IMR-90 (cell line): ENCODE measurements at regions not wholly inside any gene's neighbourhood (a gene's known extent, or its start where the extent isn't known, plus 50 kb on each side); places are given as distances from the start of the nearest gene placed in this dataset.

Source experiments
- ATAC-seq: fragments of 200-7000 bp; cut with Tn5 transposase; 2 replicates; pipeline ENCODE4 v1.9.1; 2020; ENCODE audit warnings: low read depth, mild to moderate bottlenecking, moderate library complexity
- BruUV-seq: library from RNA; stranded (reverse); fragments of 400-500 nt; replicated peaks from 2 replicates; lab custom pipeline; 2021; lab: Mats Ljungman, UMichigan
- CTCF ChIA-PET: fragments of 300-600 bp; formaldehyde crosslinking; extraction: SDS; loops from one replicate; lab custom pipeline; 2021; ENCODE audit warnings: antibody characterized with exemption; lab: Yijun Ruan, JAX
- POLR2A ChIA-PET: fragments of 300-600 bp; sonication (Branson Sonifier 250); formaldehyde crosslinking; loops from one replicate; lab custom pipeline; 2022; ENCODE audit warnings: antibody characterized with exemption; ENCODE audit not compliant: unreplicated experiment; lab: Charles Lee
- DNase-seq: peaks from one replicate; pipeline ENCODE4 v3.0.0; 2013
- H2AFZ ChIP-seq: replicated peaks from 2 replicates; pipeline ENCODE3; 2013; ENCODE audit warnings: low read length, mild to moderate bottlenecking; ENCODE audit not compliant: poor library complexity
- H2AK5ac ChIP-seq: 2 replicates; pipeline ENCODE4 v1.6.1; 2013; ENCODE audit warnings: low read depth, low read length, inconsistent platforms
- H2AK9ac ChIP-seq: replicated peaks from 2 replicates; pipeline ENCODE3; 2013; ENCODE audit warnings: mild to moderate bottlenecking, low read depth, low read length, moderate library complexity; ENCODE audit not compliant: poor library complexity
- H2BK120ac ChIP-seq: 2 replicates; pipeline ENCODE4 v1.6.1; 2013; ENCODE audit warnings: low read depth, low read length, inconsistent platforms
- H2BK15ac ChIP-seq: 3 replicates; pipeline ENCODE4 v1.6.1; 2013; ENCODE audit warnings: low read depth, low read length, inconsistent platforms
- H2BK20ac ChIP-seq: 2 replicates; pipeline ENCODE4 v1.6.1; 2013; ENCODE audit warnings: low read depth, mild to moderate bottlenecking, inconsistent platforms, low read length, moderate library complexity
- H2BK5ac ChIP-seq: 2 replicates; pipeline ENCODE4 v1.6.1; 2013; ENCODE audit warnings: mild to moderate bottlenecking, low read depth, low read length, inconsistent platforms; ENCODE audit not compliant: poor library complexity, severe bottlenecking
- H3K14ac ChIP-seq: replicated peaks from 2 replicates; pipeline ENCODE4 v1.6.1; 2013; ENCODE audit warnings: low read depth, low read length, inconsistent platforms
- H3K18ac ChIP-seq: 2 replicates; pipeline ENCODE4 v1.6.1; 2013; ENCODE audit warnings: low read depth, low read length, control low read depth
- H3K23ac ChIP-seq: 2 replicates; pipeline ENCODE4 v1.6.1; 2013; ENCODE audit warnings: low read depth, low read length, inconsistent platforms
- H3K27ac ChIP-seq: 2 replicates; pipeline ENCODE4 v1.5.1; 2013; ENCODE audit warnings: mild to moderate bottlenecking, control low read depth, low read length; ENCODE audit not compliant: insufficient read depth
- H3K27me3 ChIP-seq: 2 replicates; pipeline ENCODE4 v1.6.1; 2013; ENCODE audit warnings: low read length; ENCODE audit not compliant: control insufficient read depth, insufficient read depth
- H3K36me3 ChIP-seq: 2 replicates; pipeline ENCODE4 v1.6.1; 2013; ENCODE audit warnings: low read length, mixed read lengths; ENCODE audit not compliant: control insufficient read depth, insufficient read depth
- H3K4ac ChIP-seq: 2 replicates; pipeline ENCODE4 v1.6.1; 2013; ENCODE audit warnings: low read depth, low read length, inconsistent platforms
- H3K4me1 ChIP-seq: 2 replicates; pipeline ENCODE4 v1.6.1; 2013; ENCODE audit warnings: low read length, mixed read lengths; ENCODE audit not compliant: control insufficient read depth, insufficient read depth
- H3K4me2 ChIP-seq: 2 replicates; pipeline ENCODE4 v1.6.1; 2013; ENCODE audit warnings: low read depth, mild to moderate bottlenecking, control low read depth, low read length, moderate library complexity
- H3K4me3 ChIP-seq: 2 replicates; pipeline ENCODE4 v1.5.1; 2013; ENCODE audit warnings: low read depth, mild to moderate bottlenecking, control low read depth, low read length, moderate library complexity; ENCODE audit not compliant: insufficient read depth
- H3K56ac ChIP-seq: 2 replicates; pipeline ENCODE4 v1.6.1; 2013; ENCODE audit warnings: low read length, inconsistent platforms; ENCODE audit not compliant: insufficient read depth; ENCODE audit errors: extremely low read depth
- H3K79me1 ChIP-seq, 2 experiments: 2 replicates each; pipeline ENCODE4 v1.6.1; 2013; ENCODE audit warnings: low read length in 2 of 2, inconsistent platforms in 1 of 2, low read depth in 1 of 2
- H3K9ac ChIP-seq: 2 replicates; pipeline ENCODE4 v1.6.1; 2013; ENCODE audit warnings: low read depth, low read length, control low read depth
- H3K9me1 ChIP-seq: 2 replicates; pipeline ENCODE4 v1.6.1; 2013; ENCODE audit warnings: low read length, inconsistent platforms; ENCODE audit not compliant: insufficient read depth
- H3K9me3 ChIP-seq: 2 replicates; pipeline ENCODE4 v1.6.1; 2013; ENCODE audit warnings: low read length; ENCODE audit not compliant: control insufficient read depth, insufficient read depth
- H4K20me1 ChIP-seq: 2 replicates; pipeline ENCODE4 v1.6.1; 2013; ENCODE audit warnings: low read length, inconsistent platforms; ENCODE audit not compliant: insufficient read depth
- H4K5ac ChIP-seq: 2 replicates; pipeline ENCODE4 v1.6.1; 2013; ENCODE audit warnings: mild to moderate bottlenecking, low read depth, low read length, control low read depth
- H4K8ac ChIP-seq, 2 experiments: 2 replicates each; pipeline ENCODE4 v1.6.1; 2013; ENCODE audit warnings: low read depth in 2 of 2, low read length in 2 of 2, control low read depth in 1 of 2, inconsistent platforms in 1 of 2
- H4K91ac ChIP-seq: 2 replicates; pipeline ENCODE4 v1.6.1; 2013; ENCODE audit warnings: low read depth, low read length, inconsistent platforms; ENCODE audit not compliant: insufficient read depth
- BHLHE40 ChIP-seq: fragments of 150-350 bp; IDR thresholded peaks from 2 replicates; pipeline ENCODE4 v1.6.1; 2016; ENCODE audit warnings: mild to moderate bottlenecking, low read depth, low read length
- ELK1 ChIP-seq: fragments of 150-350 bp; IDR thresholded peaks from 2 replicates; pipeline ENCODE4 v1.6.1; 2016; ENCODE audit warnings: low read depth, mild to moderate bottlenecking, low read length, moderate library complexity, borderline replicate concordance
- MAZ ChIP-seq: IDR thresholded peaks from 2 replicates; pipeline ENCODE4 v1.6.1; 2012; ENCODE audit warnings: low read depth, mild to moderate bottlenecking, low read length, improper control_type of control experiment, moderate library complexity, borderline replicate concordance
- MXI1 ChIP-seq: IDR thresholded peaks from 2 replicates; pipeline ENCODE4 v1.6.1; 2012; ENCODE audit warnings: low read depth, mild to moderate bottlenecking, low read length, moderate library complexity, borderline replicate concordance
- NFE2L2 ChIP-seq: fragments of 150-350 bp; IDR thresholded peaks from 2 replicates; pipeline ENCODE4 v1.6.1; 2016; ENCODE audit warnings: low read depth, mild to moderate bottlenecking, low read length
- POLR2A ChIP-seq: IDR thresholded peaks from 2 replicates; pipeline ENCODE4 v1.6.1; 2012; ENCODE audit warnings: mild to moderate bottlenecking, low read depth, low read length
- RAD21 ChIP-seq: IDR thresholded peaks from 2 replicates; pipeline ENCODE4 v1.6.1; 2012; ENCODE audit warnings: low read length, improper control_type of control experiment
- SMC3 ChIP-seq: fragments of 150-350 bp; IDR thresholded peaks from 2 replicates; pipeline ENCODE4 v1.6.1; 2016; ENCODE audit warnings: low read depth, mild to moderate bottlenecking, antibody characterized with exemption, low read length, moderate library complexity
- USF2 ChIP-seq: fragments of 150-350 bp; IDR thresholded peaks from 2 replicates; pipeline ENCODE4 v1.6.1; 2017; ENCODE audit warnings: mild to moderate bottlenecking, antibody characterized with exemption, low read length, low read depth
- WGBS, 2 experiments: methylation state at CpG; one replicate each; pipeline versions ENCODE4 v1.1.5 to v1.1.7; 2013; ENCODE audit warnings: missing lambda C conversion rate in 2 of 2; ENCODE audit not compliant: insufficient read length in 1 of 2; ENCODE audit errors: extremely low coverage in 2 of 2; 5-methylcytosine and 5-hydroxymethylcytosine counted together
- dilution Hi-C: fragments of 300-500 bp; cut with HindIII; formaldehyde crosslinking; loops from one replicate; pipeline ENCODE4 v1.14.3; 2018; ENCODE audit warnings: low sequenced_read_pairs; ENCODE audit not compliant: unreplicated experiment
- in situ Hi-C: fragments of 300-500 bp; cut with MboI; formaldehyde crosslinking; loops from 3 replicates; pipeline ENCODE4 v1.14.3; 2019; ENCODE audit warnings: low sequenced_read_pairs, inconsistent platforms, mixed read lengths
- intact Hi-C: fragments of 100-400 bp; cut with micrococcal nuclease; formaldehyde crosslinking; loops from 2 replicates; pipeline ENCODE4 v1.10.0; 2022

DNA sequence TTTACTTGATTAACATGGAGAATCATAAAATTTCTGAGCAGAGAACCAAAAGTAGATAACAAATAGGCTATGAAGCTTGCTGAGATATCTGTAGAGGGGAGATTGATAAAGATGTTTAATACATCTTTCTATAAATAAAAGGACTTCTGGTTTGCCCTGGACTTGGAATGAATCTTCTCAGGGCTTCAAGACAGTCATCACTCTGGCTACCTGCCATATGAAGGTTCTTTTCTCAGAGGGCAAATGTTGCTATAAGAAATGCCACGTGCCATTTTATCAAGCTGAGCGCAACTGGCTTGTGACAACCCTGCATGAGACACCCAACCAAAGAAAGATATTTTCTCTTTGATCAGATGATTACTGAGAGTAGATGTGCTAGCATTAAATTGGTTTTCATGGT is 192.5 kb downstream of the WNT5A start:
- WGBS, 2 experiments, result no CpG with 5 or more reads among the region's 2 CpGs
- no peak overlapping the region for H2BK5ac ChIP-seq
- H3K27me3 ChIP-seq, result no peaks in the 10 kb centered on the region
- POLR2A ChIA-PET, result no interaction called here
- TF ChIP-seq NFE2L2 (no peak), SMC3 (no peak), RAD21 (no peak), MXI1 (no peak), USF2 (no peak), ELK1 (no peak), MAZ (no peak), POLR2A (no peak), BHLHE40 (no peak)
- no peak overlapping the region for H3K18ac ChIP-seq
- no peak overlapping the region; the same call in 1 of the 2 replicates for H4K5ac ChIP-seq
- H3K9me1 ChIP-seq, result peaks cover 8% of the 10 kb centered on the region; the same call in 1 of the 2 replicates
- no peak overlapping the region for H2AK5ac ChIP-seq
- H4K91ac ChIP-seq, result no peak overlapping the region
- no TSS peak for BruUV-seq
- peak overlapping the region; percentile 62; the same call in 1 of the 2 replicates for H3K4ac ChIP-seq
- H4K8ac ChIP-seq, result peak overlapping the region in 1 of 2 experiments; percentile 12; a peak in 1 of 4 replicates
- H3K27ac ChIP-seq, result no peak overlapping the region
- no peak overlapping the region for H3K23ac ChIP-seq
- in situ Hi-C loops (no loop called here), dilution Hi-C loops (no loop called here), intact Hi-C loops (no loop called here)
- H2BK120ac ChIP-seq, result peak overlapping the region; percentile 16
- no peak overlapping the region for H3K4me3 ChIP-seq
- H2BK15ac ChIP-seq, result no peak overlapping the region; the same call in 2 of the 3 replicates
- no peak overlapping the region for H3K9ac ChIP-seq
- H3K9me3 ChIP-seq, result peaks cover 4% of the 10 kb centered on the region; the same call in 1 of the 2 replicates
- peaks cover 6% of the 10 kb centered on the region for H3K4me1 ChIP-seq
- H3K56ac ChIP-seq, result no peak overlapping the region
- DNase-seq (peak; percentile 44), ATAC-seq (no peak)
- H4K20me1 ChIP-seq, result no peaks in the 10 kb centered on the region
- no peak overlapping the region for H2AK9ac ChIP-seq
- CTCF ChIA-PET, result no interaction called here
- H3K14ac ChIP-seq, result no peak overlapping the region
- H3K36me3 ChIP-seq, result no peaks in the 10 kb centered on the region
- no peak overlapping the region for H2AFZ ChIP-seq
- H2BK20ac ChIP-seq, result peak overlapping the region; percentile 44
- H3K4me2 ChIP-seq, result no peak overlapping the region
- no peaks in the 10 kb centered on the region for H3K79me1 ChIP-seq
